SU-DHL-6 (cell line): ENCODE measurements at regions not wholly inside any gene's neighbourhood (a gene's known extent, or its start where the extent isn't known, plus 50 kb on each side); places are given as distances from the start of the nearest gene placed in this dataset.

Experiments used
- CTCF ChIP-seq: fragments of 200-600 bp; sonication (generic); IDR thresholded peaks from one replicate; pipeline ENCODE4 v1.5.1; 2017; ENCODE audit warnings: antibody characterized with exemption, mild to moderate bottlenecking, low read length, moderate library complexity; ENCODE audit not compliant: insufficient read depth, poor library complexity, severe bottlenecking
- EZH2phosphoT487 ChIP-seq: fragments of 200-600 bp; sonication (generic), shearing (Covaris generic); conservative IDR thresholded peaks from 2 replicates; pipeline ENCODE4 v1.6.1; 2018; ENCODE audit warnings: mild to moderate bottlenecking, antibody characterized with exemption, low read length, moderate library complexity, mixed read lengths

GRCh38 chr4:63492515-63492914 is 916.7 kb downstream of the TECRL start:
- TF ChIP-seq CTCF (no peak), EZH2phosphoT487 (no peak)
